Activated naive CD4-positive, alpha-beta T cell treated with anti-CD3 and anti-CD28 coated beads for 36 hours (primary cell): ENCODE measurements at regions not wholly inside any gene's neighbourhood (a gene's known extent, or its start where the extent isn't known, plus 50 kb on each side); places are given as distances from the start of the nearest gene placed in this dataset.

ENCODE experiments used
- CTCF ChIA-PET: fragments of 350-600 bp; sonication (Branson Sonifier 250); formaldehyde crosslinking; loops from one replicate; lab custom pipeline; 2021; ENCODE audit warnings: antibody characterized with exemption; lab: Charles Lee
- DNase-seq: peaks from one replicate; pipeline ENCODE4 v3.0.0-alpha.2; 2020
- H3K27ac Mint-ChIP-seq: one replicate; pipeline ENCODE4 v1.8.0; 2021; ENCODE audit warnings: mild to moderate bottlenecking, mixed read lengths
- H3K27me3 Mint-ChIP-seq: one replicate; pipeline ENCODE4 v1.8.0; 2021; ENCODE audit warnings: low read depth, mixed read lengths
- H3K36me3 Mint-ChIP-seq: one replicate; pipeline ENCODE4 v1.8.0; 2021; ENCODE audit warnings: low read depth, mixed read lengths
- H3K4me1 Mint-ChIP-seq: one replicate; pipeline ENCODE4 v1.8.0; 2021; ENCODE audit warnings: low read depth, mixed read lengths
- H3K4me3 Mint-ChIP-seq: one replicate; pipeline ENCODE4 v1.8.0; 2021; ENCODE audit warnings: mild to moderate bottlenecking, moderate library complexity, mixed read lengths
- H3K9me3 Mint-ChIP-seq: one replicate; pipeline ENCODE4 v1.8.0; 2021; ENCODE audit warnings: mixed read lengths
- intact Hi-C: fragments of 100-400 bp; cut with micrococcal nuclease; formaldehyde crosslinking; loops from one replicate; pipeline ENCODE4 v1.15.1; 2023

GRCh38 chr21:38186661-38187270 is 70.0 kb upstream of the KCNJ15 start:
- no peak overlapping the region for H3K27ac Mint-ChIP-seq
- peaks cover 5% of the 10 kb centered on the region for H3K27me3 Mint-ChIP-seq
- H3K36me3 Mint-ChIP-seq: no peaks in the 10 kb centered on the region
- intact Hi-C loops: no loop called here
- DNase-seq: no peak
- no peaks in the 10 kb centered on the region for H3K4me1 Mint-ChIP-seq
- peaks cover 13% of the 10 kb centered on the region for H3K9me3 Mint-ChIP-seq
- CTCF ChIA-PET: interaction anchor here (0.8 kb wide), 1 partner anchor 169 kb away, joined by 3 read pairs; no protein-coding TSS in a partner anchor
- H3K4me3 Mint-ChIP-seq: no peak overlapping the region

DNA sequence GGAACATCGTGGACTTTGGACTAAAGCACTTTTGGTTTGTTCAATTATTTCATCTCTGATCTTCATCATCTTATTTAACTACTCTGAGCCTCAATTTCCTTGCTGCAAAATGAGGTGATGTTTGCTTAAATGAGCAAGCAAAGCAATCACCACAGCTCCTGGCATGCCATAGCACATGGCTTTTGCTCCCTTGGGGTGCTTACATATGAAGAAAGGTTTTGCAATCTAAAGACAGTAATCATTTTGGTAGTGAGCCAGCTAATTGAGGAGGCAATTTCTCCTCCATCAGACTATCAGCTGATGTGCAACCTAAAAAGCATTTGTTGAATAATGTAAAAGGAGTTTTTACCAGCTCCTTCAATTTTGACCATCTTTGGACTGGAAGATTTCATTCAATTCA is 68.8 kb upstream of the KCNJ15 start:
- CTCF ChIA-PET: interaction anchor here (0.6 kb wide), 1 partner anchor 31 kb away, joined by 3 read pairs; no protein-coding TSS in a partner anchor
- no peaks in the 10 kb centered on the region for H3K4me1 Mint-ChIP-seq

GRCh38 chr21:38196036-38196435 is 60.8 kb upstream of the KCNJ15 start:
- intact Hi-C loops: no loop called here
- no peak overlapping the region for H3K4me3 Mint-ChIP-seq
- peaks cover 3% of the 10 kb centered on the region for H3K9me3 Mint-ChIP-seq
- H3K4me1 Mint-ChIP-seq: no peaks in the 10 kb centered on the region
- peaks cover 9% of the 10 kb centered on the region for H3K27me3 Mint-ChIP-seq
- CTCF ChIA-PET: no interaction called here
- H3K36me3 Mint-ChIP-seq: no peaks in the 10 kb centered on the region
- no peak overlapping the region for H3K27ac Mint-ChIP-seq
- no peak for DNase-seq

More for the DNA sequence above, 68.8 kb upstream of the KCNJ15 start:
- Mint-ChIP-seq H3K27me3 (peaks cover 3% of the 10 kb centered on the region), H3K4me3 (no peak overlapping the region), H3K27ac (no peak overlapping the region), H3K9me3 (peaks cover 13% of the 10 kb centered on the region), H3K36me3 (no peaks in the 10 kb centered on the region)
- no peak for DNase-seq
- intact Hi-C loops: no loop called here

DNA sequence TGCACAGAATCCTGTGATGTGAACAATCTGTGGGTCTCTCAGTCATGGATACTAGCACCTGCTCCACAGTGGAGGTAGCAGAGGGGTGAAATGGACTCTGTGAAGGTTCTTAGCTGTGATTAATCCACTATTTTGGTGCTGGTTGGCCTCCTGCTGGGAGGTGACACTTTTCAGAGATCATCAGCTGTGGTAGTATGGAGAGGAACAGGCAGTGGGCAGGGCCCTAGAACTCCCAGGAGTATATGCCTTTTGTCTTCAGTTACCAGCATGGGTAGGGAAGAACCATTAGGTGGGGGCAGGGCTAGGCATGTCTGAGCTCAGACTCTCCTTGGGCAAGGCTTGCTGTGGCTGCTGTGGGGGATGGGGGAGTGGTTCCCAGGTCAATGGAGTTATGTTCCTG is 54.0 kb upstream of the KCNJ15 start:
- Mint-ChIP-seq H3K27ac (no peak overlapping the region), H3K4me3 (no peak overlapping the region), H3K36me3 (no peaks in the 10 kb centered on the region), H3K4me1 (no peaks in the 10 kb centered on the region), H3K9me3 (no peaks in the 10 kb centered on the region), H3K27me3 (peaks cover 12% of the 10 kb centered on the region)
- CTCF ChIA-PET: interaction anchor here (0.7 to 1.9 kb wide), 2 partner anchors 150 to 153 kb away, joined by 3 to 6 read pairs; no protein-coding TSS in a partner anchor
- intact Hi-C loops: no loop called here
- DNase-seq: no peak

DNA sequence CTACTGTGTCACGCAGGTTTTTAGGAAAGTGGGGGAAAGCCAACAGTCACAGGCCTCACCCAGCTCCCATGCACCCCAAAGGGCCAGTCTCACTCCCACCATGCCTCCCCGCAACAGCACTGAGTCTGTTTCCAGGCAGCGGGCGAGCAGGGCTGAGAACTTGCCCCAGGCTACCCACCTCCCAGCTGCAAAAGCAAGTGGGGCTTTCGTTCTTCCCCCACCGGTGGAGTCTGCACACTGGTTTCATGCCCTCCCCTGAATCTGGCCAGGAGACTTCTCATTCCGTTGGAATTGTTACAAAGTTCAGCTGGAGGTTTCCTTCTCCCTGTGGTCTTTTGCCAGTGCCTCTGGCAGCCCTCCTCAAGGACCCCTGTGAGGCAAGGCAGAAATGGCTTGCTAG is 53.6 kb upstream of the KCNJ15 start:
- intact Hi-C loops: no loop called here
- Mint-ChIP-seq H3K27ac (no peak overlapping the region), H3K9me3 (no peaks in the 10 kb centered on the region), H3K27me3 (peaks cover 13% of the 10 kb centered on the region), H3K36me3 (no peaks in the 10 kb centered on the region), H3K4me1 (peaks cover 2% of the 10 kb centered on the region), H3K4me3 (no peak overlapping the region)
- CTCF ChIA-PET: interaction anchor here (0.7 to 1.9 kb wide), 2 partner anchors 149 to 153 kb away, joined by 3 to 6 read pairs; no protein-coding TSS in a partner anchor
- no peak for DNase-seq

DNA sequence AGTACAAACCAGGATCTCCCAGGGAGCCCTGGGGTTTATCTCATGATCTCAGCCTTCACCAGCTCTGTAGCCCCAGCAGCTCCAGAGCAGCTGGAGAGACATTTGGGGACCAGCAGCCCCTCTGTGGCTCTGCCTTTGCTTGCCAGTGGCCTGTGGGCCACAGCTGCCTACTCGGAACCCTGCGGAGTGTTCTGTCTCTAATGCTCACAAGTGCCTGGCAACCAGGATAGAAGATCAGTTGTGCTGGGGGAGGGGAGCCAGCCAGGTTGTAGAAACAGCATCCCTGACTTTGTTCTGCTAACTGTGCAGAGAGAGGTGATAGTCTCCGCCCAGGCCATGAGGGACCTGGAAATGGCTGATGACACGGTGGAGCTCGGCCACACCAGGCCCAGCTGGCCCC is 50.9 kb upstream of the KCNJ15 start:
- Mint-ChIP-seq H3K36me3 (no peaks in the 10 kb centered on the region), H3K27me3 (peaks cover 24% of the 10 kb centered on the region), H3K4me1 (peaks cover 4% of the 10 kb centered on the region), H3K9me3 (no peaks in the 10 kb centered on the region), H3K27ac (no peak overlapping the region), H3K4me3 (no peak overlapping the region)
- intact Hi-C loops: no loop called here
- CTCF ChIA-PET: interaction anchor here (0.9 to 1.4 kb wide), 3 partner anchors 14 to 149 kb away, joined by 3 read pairs; no protein-coding TSS in a partner anchor
- no peak for DNase-seq

DNA sequence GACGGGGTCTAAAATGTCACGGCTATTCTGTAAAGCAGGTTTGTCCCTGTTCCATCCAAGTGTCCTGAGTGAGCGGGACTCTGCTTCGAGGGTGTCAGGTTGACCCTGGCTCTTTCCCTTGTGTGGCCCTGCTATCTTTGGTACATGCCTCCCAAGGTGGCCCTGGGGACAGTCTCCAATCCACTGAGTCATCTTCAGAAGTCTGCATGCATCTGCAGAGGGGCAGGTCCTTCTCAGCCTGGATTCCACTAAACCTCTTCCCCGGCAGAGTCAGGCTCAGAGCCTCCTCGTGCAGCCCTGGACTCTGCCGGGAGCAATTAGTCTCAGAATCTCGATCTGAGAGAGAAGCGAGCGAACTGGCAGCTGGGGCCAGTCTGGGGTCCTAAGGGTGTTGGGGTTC is 50.1 kb upstream of the KCNJ15 start:
- no peak overlapping the region for H3K4me3 Mint-ChIP-seq
- CTCF ChIA-PET: no interaction called here
- H3K9me3 Mint-ChIP-seq: no peaks in the 10 kb centered on the region
- no peaks in the 10 kb centered on the region for H3K36me3 Mint-ChIP-seq
- no peak for DNase-seq
- peaks cover 4% of the 10 kb centered on the region for H3K4me1 Mint-ChIP-seq
- H3K27ac Mint-ChIP-seq: no peak overlapping the region
- intact Hi-C loops: no loop called here
- H3K27me3 Mint-ChIP-seq: peaks cover 20% of the 10 kb centered on the region
